SU-DHL-6 (cell line): ENCODE measurements at regions not wholly inside any gene's neighbourhood (a gene's known extent, or its start where the extent isn't known, plus 50 kb on each side); places are given as distances from the start of the nearest gene placed in this dataset.

Experiments used
- H2AFZ ChIP-seq: fragments of 200-600 bp; sonication (generic); 2 replicates; pipeline ENCODE4 v1.6.1; 2014; ENCODE audit warnings: low read depth, mild to moderate bottlenecking, moderate library complexity, mixed read lengths, antibody characterized with exemption, low read length; ENCODE audit not compliant: severe bottlenecking
- H3F3A ChIP-seq: fragments of 200-600 bp; shearing (Covaris generic); 2 replicates; pipeline ENCODE4 v1.6.0; 2016; ENCODE audit warnings: antibody characterized with exemption, mild to moderate bottlenecking; ENCODE audit not compliant: insufficient read depth
- H3K27ac ChIP-seq: fragments of 200-600 bp; sonication (generic); 2 replicates; pipeline ENCODE4 v1.5.1; 2016; ENCODE audit warnings: low read depth, mild to moderate bottlenecking, low read length, moderate library complexity, mixed read lengths
- H3K27me3 ChIP-seq: fragments of 200-600 bp; sonication (generic), shearing (Covaris generic); 2 replicates; pipeline ENCODE4 v1.6.0; 2014; ENCODE audit warnings: mild to moderate bottlenecking, low read length
- H3K36me3 ChIP-seq: fragments of 200-600 bp; sonication (generic); 2 replicates; pipeline ENCODE4 v1.6.1; 2014; ENCODE audit warnings: mild to moderate bottlenecking, low read length, mixed read lengths
- H3K4me2 ChIP-seq: fragments of 300-600, 200-600 bp; shearing (Covaris generic), sonication (generic); 2 replicates; pipeline ENCODE4 v1.6.0; 2014; ENCODE audit warnings: low read length, low read depth, mild to moderate bottlenecking; ENCODE audit not compliant: poor library complexity, severe bottlenecking
- H3K4me3 ChIP-seq: fragments of 200-600 bp; sonication (generic); 2 replicates; pipeline ENCODE4 v1.5.1; 2014; ENCODE audit warnings: antibody characterized with exemption, low read length, mild to moderate bottlenecking, mixed read lengths; ENCODE audit not compliant: insufficient read depth, poor library complexity, severe bottlenecking
- H3K79me2 ChIP-seq: fragments of 200-600 bp; sonication (generic); 2 replicates; pipeline ENCODE4 v1.6.1; 2014; ENCODE audit warnings: mild to moderate bottlenecking, low read length, moderate library complexity; ENCODE audit not compliant: insufficient read depth
- H3K9ac ChIP-seq: fragments of 200-600 bp; sonication (generic); 2 replicates; pipeline ENCODE4 v1.7.0; 2014; ENCODE audit warnings: mild to moderate bottlenecking, low read length
- H3K9me2 ChIP-seq: fragments of 200-600 bp; sonication (generic); replicated peaks from 2 replicates; pipeline ENCODE4 v1.6.1; 2014; ENCODE audit warnings: low read length; ENCODE audit not compliant: insufficient read depth
- H3K9me3 ChIP-seq: fragments of 200-600 bp; sonication (generic); 2 replicates; pipeline ENCODE4 v1.6.1; 2014; ENCODE audit warnings: low read length, mixed read lengths; ENCODE audit not compliant: insufficient read depth
- H4K20me1 ChIP-seq: fragments of 200-600 bp; sonication (generic); 2 replicates; pipeline ENCODE4 v1.6.1; 2014; ENCODE audit warnings: low read depth, mild to moderate bottlenecking, antibody characterized with exemption, low read length, moderate library complexity, mixed read lengths
- CTCF ChIP-seq: fragments of 200-600 bp; sonication (generic); IDR thresholded peaks from one replicate; pipeline ENCODE4 v1.5.1; 2017; ENCODE audit warnings: antibody characterized with exemption, mild to moderate bottlenecking, low read length, moderate library complexity; ENCODE audit not compliant: insufficient read depth, poor library complexity, severe bottlenecking
- EZH2phosphoT487 ChIP-seq: fragments of 200-600 bp; sonication (generic), shearing (Covaris generic); conservative IDR thresholded peaks from 2 replicates; pipeline ENCODE4 v1.6.1; 2018; ENCODE audit warnings: mild to moderate bottlenecking, antibody characterized with exemption, low read length, moderate library complexity, mixed read lengths

GRCh38 chr7:115740043-115740442 lies 290.5 kb downstream of the TFEC start:
- Histone ChIP-seq H3K4me2 (no peak overlapping the region), H3K27me3 (no peaks in the 10 kb centered on the region), H3K4me3 (no peak overlapping the region), H3F3A (no peaks in the 10 kb centered on the region), H3K9ac (no peak overlapping the region), H3K36me3 (no peaks in the 10 kb centered on the region), H4K20me1 (no peaks in the 10 kb centered on the region), H3K79me2 (no peaks in the 10 kb centered on the region), H3K27ac (no peak overlapping the region), H3K9me3 (no peaks in the 10 kb centered on the region), H2AFZ (no peak overlapping the region), H3K9me2 (no peaks in the 10 kb centered on the region)
- TF ChIP-seq CTCF (no peak), EZH2phosphoT487 (no peak)

DNA sequence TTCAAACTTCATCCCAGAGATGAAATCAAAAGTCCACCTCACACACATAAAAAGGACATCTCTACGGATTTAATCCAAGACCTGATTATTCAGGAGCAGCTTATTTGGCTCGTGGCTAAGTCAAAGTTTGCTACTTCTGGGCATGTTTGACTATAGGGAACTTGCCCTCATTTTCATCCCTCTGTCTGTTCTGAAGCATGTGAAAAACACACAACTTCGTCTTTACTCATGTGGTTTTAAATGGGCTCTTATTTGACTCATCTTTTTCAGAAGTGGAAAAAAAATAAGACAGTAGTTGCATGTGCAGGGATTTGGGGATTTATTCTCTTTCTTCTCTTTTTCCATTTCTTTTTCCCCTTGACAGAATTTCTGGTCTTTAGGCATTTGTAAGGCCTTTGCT lies 295.9 kb downstream of the TFEC start:
- TF ChIP-seq EZH2phosphoT487, result no peak
- TF ChIP-seq CTCF, result no peak

GRCh38 chr7:115731796-115732471 lies 298.6 kb downstream of the TFEC start:
- H3K9ac ChIP-seq, result no peak overlapping the region
- H3K4me2 ChIP-seq, result no peak overlapping the region
- H3K9me2 ChIP-seq, result no peaks in the 10 kb centered on the region
- no peaks in the 10 kb centered on the region for H3K27me3 ChIP-seq
- no peaks in the 10 kb centered on the region for H3K9me3 ChIP-seq
- no peaks in the 10 kb centered on the region for H3K36me3 ChIP-seq
- H3F3A ChIP-seq, result no peaks in the 10 kb centered on the region
- no peaks in the 10 kb centered on the region for H4K20me1 ChIP-seq
- no peak overlapping the region for H3K27ac ChIP-seq
- H2AFZ ChIP-seq, result no peak overlapping the region
- no peak overlapping the region for H3K4me3 ChIP-seq
- H3K79me2 ChIP-seq, result no peaks in the 10 kb centered on the region
- TF ChIP-seq CTCF, result no peak
- no peak for TF ChIP-seq EZH2phosphoT487

More for the DNA sequence above, 295.9 kb downstream of the TFEC start:
- H4K20me1 ChIP-seq, result no peaks in the 10 kb centered on the region
- no peaks in the 10 kb centered on the region for H3K27me3 ChIP-seq
- no peaks in the 10 kb centered on the region for H3K79me2 ChIP-seq
- H3K27ac ChIP-seq, result no peak overlapping the region
- no peak overlapping the region for H3K4me2 ChIP-seq
- no peaks in the 10 kb centered on the region for H3F3A ChIP-seq
- no peaks in the 10 kb centered on the region for H3K9me2 ChIP-seq
- no peak overlapping the region for H2AFZ ChIP-seq
- no peaks in the 10 kb centered on the region for H3K36me3 ChIP-seq
- H3K9me3 ChIP-seq, result no peaks in the 10 kb centered on the region
- no peak overlapping the region for H3K9ac ChIP-seq
- no peak overlapping the region for H3K4me3 ChIP-seq
